Vagina (tissue), 2 donors: ENCODE measurements at regions not wholly inside any gene's neighbourhood (a gene's known extent, or its start where the extent isn't known, plus 50 kb on each side); places are given as distances from the start of the nearest gene placed in this dataset.

Experiments
- DNase-seq, 2 donors: peaks; one replicate each; pipeline ENCODE4 v3.0.0-alpha.2; 2017; ENCODE audit errors: extremely low spot score in 2 of 2
- H3K27ac ChIP-seq: fragments of 200-600 bp; sonication (generic); one replicate; pipeline ENCODE4 v1.5.1; 2019
- H3K27me3 ChIP-seq: fragments of 200-600 bp; sonication (generic); one replicate; pipeline ENCODE4 v1.5.1; 2019
- H3K36me3 ChIP-seq, 2 donors: fragments of 200-600 bp; sonication (generic); one replicate each; pipeline ENCODE4 v1.5.1; 2017 to 2019
- H3K4me1 ChIP-seq: fragments of 200-600 bp; sonication (generic); one replicate; pipeline ENCODE4 v1.5.1; 2019
- H3K4me3 ChIP-seq, 2 donors: fragments of 200-600 bp; sonication (generic); 1 replicate in 1 of 2; 2 replicates in 1 of 2; pipeline ENCODE4 v1.5.1; 2016 to 2019
- H3K9me3 ChIP-seq: fragments of 200-600 bp; sonication (generic); one replicate; pipeline ENCODE4 v1.5.1; 2019
- CTCF ChIP-seq, 3 experiments: fragments of 450-650 bp in 2 of 3; fragments of 200-600 bp in 1 of 3; sonication (generic) in 1 of 3; IDR thresholded peaks; one replicate each; pipeline ENCODE4 v1.5.1; 2017 to 2019; ENCODE audit warnings: antibody characterized with exemption in 3 of 3, mild to moderate bottlenecking in 2 of 3, moderate library complexity in 2 of 3
- POLR2A ChIP-seq, 2 donors: fragments of 450-650 bp; IDR thresholded peaks; one replicate each; pipeline ENCODE4 v1.6.1; 2017; ENCODE audit warnings: antibody characterized with exemption in 2 of 2, mild to moderate bottlenecking in 2 of 2, moderate library complexity in 2 of 2
- POLR2AphosphoS5 ChIP-seq, 2 donors: sonication (generic); formaldehyde crosslinking; IDR thresholded peaks; one replicate each; pipeline ENCODE4 v1.9.0; 2017; ENCODE audit warnings: antibody characterized with exemption in 2 of 2, mild to moderate bottlenecking in 2 of 2, low read depth in 1 of 2; ENCODE audit not compliant: insufficient read depth in 1 of 2
- intact Hi-C: fragments of 100-400 bp; cut with DNase I; formaldehyde crosslinking; loops from one replicate; pipeline ENCODE4 v1.15.1; 2023

DNA sequence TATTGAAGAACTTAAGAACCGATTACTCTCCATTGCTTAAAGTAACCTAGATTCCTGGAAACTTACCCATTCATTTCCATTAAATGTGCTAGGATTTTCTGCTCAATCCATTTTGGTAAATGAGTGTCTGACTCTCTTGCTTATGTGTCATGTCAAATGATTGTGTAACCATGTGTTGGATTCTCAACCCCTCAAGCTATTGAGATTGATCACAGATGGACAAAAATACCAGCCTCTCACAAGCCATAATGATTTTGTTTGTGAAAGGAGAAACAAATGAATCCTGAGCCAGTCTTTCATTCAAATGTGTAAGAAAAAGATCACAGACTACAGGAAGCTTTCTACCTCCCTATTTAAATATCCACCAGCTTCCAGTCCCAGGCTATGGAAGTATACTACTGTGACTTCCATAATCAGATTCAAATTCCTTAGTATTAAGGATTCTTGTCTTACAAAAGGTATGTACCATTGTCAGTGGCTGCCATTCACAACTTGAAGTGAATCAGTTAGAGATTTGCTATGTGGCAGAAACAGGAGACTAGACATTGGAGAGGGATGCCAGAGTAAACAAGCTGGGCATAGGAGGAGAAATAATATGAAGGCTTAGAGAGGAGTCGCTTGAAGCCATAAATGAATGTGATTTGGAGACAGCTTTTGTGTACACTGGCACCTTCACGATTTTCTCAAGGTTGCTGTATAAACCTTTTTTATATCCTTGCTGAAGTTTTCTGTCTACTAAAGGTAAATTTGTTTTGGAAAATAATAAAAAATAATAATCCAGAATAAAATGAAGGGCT lies 498.5 kb upstream of the SETBP1 start:
- TF ChIP-seq POLR2AphosphoS5 (IDR thresholded peaks at IDR 0.05; ENCODE audit: insufficient read depth in 1 of 2, low read depth in 1 of 2) (no peak), POLR2A (IDR thresholded peaks at IDR 0.05) (no peak), CTCF (IDR thresholded peaks at IDR 0.05) (no peak)
- no peak overlapping the region for H3K27ac ChIP-seq
- intact Hi-C loops: no loop called here

GRCh38 chr18:44186001-44186400 lies 494.7 kb upstream of the SETBP1 start:
- TF ChIP-seq POLR2A (IDR thresholded peaks at IDR 0.05) (no peak), CTCF (IDR thresholded peaks at IDR 0.05) (no peak), POLR2AphosphoS5 (IDR thresholded peaks at IDR 0.05; ENCODE audit: insufficient read depth in 1 of 2, low read depth in 1 of 2) (no peak)
- no peaks in the 10 kb centered on the region for H3K36me3 ChIP-seq
- intact Hi-C loops: no loop called here
- no peak for DNase-seq
- no peaks in the 10 kb centered on the region for H3K9me3 ChIP-seq
- H3K4me1 ChIP-seq: no peaks in the 10 kb centered on the region
- no peaks in the 10 kb centered on the region for H3K27me3 ChIP-seq
- no peak overlapping the region for H3K4me3 ChIP-seq
- no peak overlapping the region for H3K27ac ChIP-seq

More for the DNA sequence above, 498.5 kb upstream of the SETBP1 start:
- DNase-seq: no peak
- Histone ChIP-seq H3K4me1 (no peaks in the 10 kb centered on the region), H3K36me3 (no peaks in the 10 kb centered on the region), H3K4me3 (no peak overlapping the region), H3K9me3 (no peaks in the 10 kb centered on the region), H3K27me3 (no peaks in the 10 kb centered on the region)

GRCh38 chr18:44187090-44187489 lies 493.6 kb upstream of the SETBP1 start:
- H3K4me1 ChIP-seq: no peaks in the 10 kb centered on the region
- no peak overlapping the region for H3K27ac ChIP-seq
- H3K4me3 ChIP-seq: no peak overlapping the region
- no peak for DNase-seq
- TF ChIP-seq CTCF (IDR thresholded peaks at IDR 0.05) (no peak), POLR2A (IDR thresholded peaks at IDR 0.05) (no peak), POLR2AphosphoS5 (IDR thresholded peaks at IDR 0.05; ENCODE audit: insufficient read depth in 1 of 2, low read depth in 1 of 2) (no peak)
- intact Hi-C loops: no loop called here
- H3K36me3 ChIP-seq: no peaks in the 10 kb centered on the region
- H3K9me3 ChIP-seq: no peaks in the 10 kb centered on the region
- H3K27me3 ChIP-seq: no peaks in the 10 kb centered on the region

- H3K27me3 ChIP-seq: no peaks in the 10 kb centered on the region
- H3K9me3 ChIP-seq: no peaks in the 10 kb centered on the region
- no peak for DNase-seq
- no peaks in the 10 kb centered on the region for H3K4me1 ChIP-seq
- intact Hi-C loops: no loop called here
- no peak overlapping the region for H3K27ac ChIP-seq
- H3K36me3 ChIP-seq: no peaks in the 10 kb centered on the region
- no peak for TF ChIP-seq POLR2AphosphoS5 (IDR thresholded peaks at IDR 0.05; ENCODE audit: insufficient read depth in 1 of 2, low read depth in 1 of 2)
- no peak for TF ChIP-seq POLR2A (IDR thresholded peaks at IDR 0.05)
- TF ChIP-seq CTCF (IDR thresholded peaks at IDR 0.05): no peak
- H3K4me3 ChIP-seq: no peak overlapping the region
Measured at GRCh38 chr18:44195394-44196140, 485.1 kb upstream of the SETBP1 start.
